K562 (cell line): ENCODE measurements at regions not wholly inside any gene's neighbourhood (a gene's known extent, or its start where the extent isn't known, plus 50 kb on each side); places are given as distances from the start of the nearest gene placed in this dataset.
"Not testable (repeated sequence)": the region's sequence is repeated elsewhere in the genome, so short reads cannot be mapped to it uniquely, and the experiment has no call there.

ENCODE experiments used
- ATAC-seq: fragments of 200-7000 bp; cut with Tn5 transposase; 3 replicates; pipeline ENCODE4 v1.9.1; 2020; ENCODE audit warnings: moderate library complexity
- BruUV-seq: library from RNA; stranded (reverse); fragments of 400-500 nt; replicated peaks from 2 replicates; lab custom pipeline; 2021; lab: Mats Ljungman, UMichigan
- CTCF ChIA-PET: fragments of 300-600 bp; formaldehyde crosslinking; extraction: SDS; loops from one replicate; lab custom pipeline; 2021; ENCODE audit warnings: low intra/inter-chr PET ratio; lab: Yijun Ruan, JAX
- POLR2A ChIA-PET: fragments of 300-600, 350-650 bp; sonication (Branson Sonifier 250); formaldehyde crosslinking; extraction: SDS; loops from one replicate; lab custom pipeline; 2021; ENCODE audit warnings: antibody characterized with exemption, inconsistent platforms; lab: Yijun Ruan, JAX
- DNase-seq, 4 experiments: peaks; one replicate each; pipeline versions ENCODE4 v3.0.0 to v3.0.0-alpha.2; 2011 to 2018; ENCODE audit warnings: low spot score in 3 of 4, mixed read lengths in 3 of 4; ENCODE audit errors: extremely low read depth in 1 of 4
- FAIRE-seq: peaks from 2 replicates; lab custom pipeline; 2011; peaks lifted over from hg19 to GRCh38; lab: Jason Lieb, UNC
- H2AFZ ChIP-seq: 2 replicates; pipeline ENCODE4 v1.6.0; 2011; ENCODE audit warnings: low read depth, low read length, control low read depth, inconsistent platforms
- H3K27ac ChIP-seq: fragments of 200-600 bp; 3 replicates; pipeline ENCODE4 v1.8.0; 2011; ENCODE audit warnings: low read depth, mild to moderate bottlenecking, control low read depth, inconsistent platforms, low read length, moderate library complexity, mixed read lengths; ENCODE audit errors: extremely low read depth
- H3K27me3 ChIP-seq, 2 experiments: fragments of 300-600 bp in 1 of 2; 2 replicates in 1 of 2; 3 replicates in 1 of 2; pipeline versions ENCODE4 v1.6.0 to v1.8.0; 2011; ENCODE audit warnings: inconsistent platforms in 2 of 2, low read length in 2 of 2, mild to moderate bottlenecking in 1 of 2, mixed read lengths in 1 of 2, moderate library complexity in 1 of 2; ENCODE audit not compliant: control insufficient read depth in 2 of 2, insufficient read depth in 2 of 2
- H3K36me3 ChIP-seq: fragments of 300-600 bp; 3 replicates; pipeline ENCODE4 v1.8.0; 2011; ENCODE audit warnings: mild to moderate bottlenecking, low read length, inconsistent platforms; ENCODE audit not compliant: control insufficient read depth, insufficient read depth
- H3K4me1 ChIP-seq, 2 experiments: fragments of 200-600 bp in 1 of 2; replicated peaks in 1 of 2; 2 replicates in 1 of 2; 3 replicates in 1 of 2; pipeline versions ENCODE4 v1.5.1 to v1.8.0; 2011; ENCODE audit warnings: inconsistent platforms in 2 of 2, low read length in 2 of 2, mild to moderate bottlenecking in 1 of 2, mixed read lengths in 1 of 2, moderate library complexity in 1 of 2; ENCODE audit not compliant: control insufficient read depth in 2 of 2, insufficient read depth in 2 of 2
- H3K4me2 ChIP-seq: 2 replicates; pipeline ENCODE4 v1.6.1; 2011; ENCODE audit warnings: low read length, control low read depth, inconsistent platforms, mixed read lengths; ENCODE audit not compliant: insufficient read depth
- H3K4me3 ChIP-seq: fragments of 200-600 bp; sonication (generic), shearing (Covaris generic); 2 replicates; pipeline ENCODE4 v1.5.1; 2016; ENCODE audit warnings: control low read depth, inconsistent platforms
- H3K79me2 ChIP-seq: fragments of 200-600 bp; 3 replicates; pipeline ENCODE4 v1.8.0; 2011; ENCODE audit warnings: low read length, inconsistent platforms; ENCODE audit not compliant: control insufficient read depth, insufficient read depth
- H3K9ac ChIP-seq, 2 experiments: 2 replicates each; pipeline versions ENCODE4 v1.6.0 to v1.6.1; 2011; ENCODE audit warnings: low read depth in 2 of 2, low read length in 2 of 2, control low read depth in 1 of 2, inconsistent platforms in 1 of 2, mild to moderate bottlenecking in 1 of 2, mixed read lengths in 1 of 2; ENCODE audit not compliant: insufficient read depth in 1 of 2
- H3K9me1 ChIP-seq: one replicate; pipeline ENCODE4 v1.6.0; 2011; ENCODE audit warnings: inconsistent platforms, mild to moderate bottlenecking, low read length, moderate library complexity; ENCODE audit not compliant: control insufficient read depth, insufficient read depth
- H3K9me3 ChIP-seq: replicated peaks from 2 replicates; pipeline ENCODE4 v1.5.1; 2011; ENCODE audit warnings: low read depth, low read length, inconsistent platforms; ENCODE audit not compliant: control insufficient read depth, insufficient read depth
- H4K20me1 ChIP-seq: replicated peaks from 2 replicates; pipeline ENCODE4 v1.6.1; 2011; ENCODE audit warnings: low read length, inconsistent platforms, mixed read lengths; ENCODE audit not compliant: control insufficient read depth, insufficient read depth
- CXXC5 ChIP-seq: fragments of 250-450 bp; sonication (Bioruptor Pico); IDR thresholded peaks from 2 replicates; pipeline ENCODE4 v1.8.0; 2022; ENCODE audit warnings: inconsistent platforms, mild to moderate bottlenecking, moderate library complexity
- HIVEP1 ChIP-seq: fragments of 250-450 bp; sonication (Bioruptor Pico); IDR thresholded peaks from 2 replicates; pipeline ENCODE4 v1.4.0; 2020; ENCODE audit warnings: mild to moderate bottlenecking
- POU5F1 ChIP-seq: fragments of 150-350 bp; IDR thresholded peaks from 2 replicates; pipeline ENCODE4 v1.6.1; 2014; ENCODE audit warnings: borderline replicate concordance, low read length, low read depth, mild to moderate bottlenecking; ENCODE audit not compliant: partially characterized antibody
- RBFOX2 ChIP-seq: fragments of 200-400 bp; formaldehyde crosslinking; IDR thresholded peaks from 2 replicates; pipeline ENCODE4 v1.6.1; 2017; ENCODE audit warnings: low read depth, mild to moderate bottlenecking, low read length, moderate library complexity
- U2AF2 ChIP-seq: fragments of 200-400 bp; formaldehyde crosslinking; optimal IDR thresholded peaks from 2 replicates; pipeline ENCODE3; 2017; ENCODE audit warnings: low read depth, mild to moderate bottlenecking, low read length
- ZKSCAN8 ChIP-seq: fragments of 200-800 bp; sonication (Bioruptor generic); IDR thresholded peaks from 2 replicates; pipeline ENCODE4 v1.6.1; 2016; ENCODE audit warnings: missing genetic modification characterization, missing compliant biosample characterization
- ZNF124 ChIP-seq: sonication (generic); formaldehyde crosslinking; IDR thresholded peaks from 2 replicates; pipeline ENCODE4 v1.8.1; 2022; ENCODE audit warnings: missing genetic modification reagents
- ZNF24 ChIP-seq: fragments of 450-650 bp; IDR thresholded peaks from 2 replicates; pipeline ENCODE4 v1.6.1; 2016
- ZNF766 ChIP-seq: fragments of 200-800 bp; sonication (Bioruptor generic); conservative IDR thresholded peaks from 2 replicates; pipeline ENCODE4 v1.6.1; 2016; ENCODE audit warnings: missing genetic modification characterization, missing compliant biosample characterization
- ZNF77 ChIP-seq: fragments of 250-450 bp; sonication (Bioruptor Pico); IDR thresholded peaks from 2 replicates; pipeline ENCODE4 v1.5.0; 2020
- WGBS: fragments of 100-300 bp; shearing (Covaris generic); methylation state at CpG from one replicate; pipeline ENCODE4 v1.1.6; 2016; ENCODE audit warnings: low coverage, mixed read lengths; ENCODE audit not compliant: insufficient coverage; ENCODE audit errors: missing lambda C conversion rate; 5-methylcytosine and 5-hydroxymethylcytosine counted together
- in situ Hi-C: fragments of 300-500 bp; cut with MboI; formaldehyde crosslinking; loops from 4 replicates; pipeline ENCODE4 v1.15.0; 2018; ENCODE audit warnings: inconsistent platforms, mixed read lengths
- intact Hi-C: fragments of 100-400 bp; cut with micrococcal nuclease; formaldehyde crosslinking; loops from 2 replicates; pipeline ENCODE4 v1.14.2; 2022
- TF ChIP-seq, protein P1 (sequence below): sonication (generic); formaldehyde crosslinking; IDR thresholded peaks from 2 replicates; pipeline ENCODE4 v1.4.0; 2020; ENCODE audit warnings: mild to moderate bottlenecking, missing genetic modification reagents

DNA sequence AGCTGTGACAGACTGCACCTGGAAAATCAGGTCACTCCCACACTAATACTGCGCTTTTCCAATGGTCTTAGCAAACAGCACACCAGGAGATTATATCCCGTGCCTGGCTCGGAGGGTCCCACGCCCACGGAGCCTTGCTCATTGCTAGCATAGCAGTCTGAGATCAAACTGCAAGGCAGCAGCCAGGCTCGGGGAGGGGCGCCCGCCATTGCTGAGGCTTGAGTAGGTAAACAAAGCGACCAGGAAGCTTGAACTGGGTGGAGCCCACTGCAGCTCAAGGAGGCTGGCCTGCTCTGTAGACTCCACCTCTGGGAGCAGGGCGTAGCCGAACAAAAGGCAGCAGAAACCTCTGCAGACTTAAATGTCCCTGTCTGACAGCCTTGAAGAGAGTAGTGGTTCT is 121.8 kb upstream of the WDR75 start:
- H3K4me3 ChIP-seq, H4K20me1 ChIP-seq, H3K36me3 ChIP-seq, ATAC-seq, H3K27ac ChIP-seq, in situ Hi-C loops, BruUV-seq, H3K79me2 ChIP-seq, H3K9ac ChIP-seq, DNase-seq, H3K4me1 ChIP-seq, intact Hi-C loops, H2AFZ ChIP-seq, CTCF ChIA-PET, POLR2A ChIA-PET, FAIRE-seq, H3K9me3 ChIP-seq, H3K4me2 ChIP-seq, H3K27me3 ChIP-seq, H3K9me1 ChIP-seq: not testable (repeated sequence)
- 1% methylated on average over 11 of the region's 11 CpGs for WGBS
- 0 out of 2 replicates have a peak, but pooled peaks have one; percentile 58 for TF ChIP-seq ZNF766 (CRISPR knock-in tag)

DNA sequence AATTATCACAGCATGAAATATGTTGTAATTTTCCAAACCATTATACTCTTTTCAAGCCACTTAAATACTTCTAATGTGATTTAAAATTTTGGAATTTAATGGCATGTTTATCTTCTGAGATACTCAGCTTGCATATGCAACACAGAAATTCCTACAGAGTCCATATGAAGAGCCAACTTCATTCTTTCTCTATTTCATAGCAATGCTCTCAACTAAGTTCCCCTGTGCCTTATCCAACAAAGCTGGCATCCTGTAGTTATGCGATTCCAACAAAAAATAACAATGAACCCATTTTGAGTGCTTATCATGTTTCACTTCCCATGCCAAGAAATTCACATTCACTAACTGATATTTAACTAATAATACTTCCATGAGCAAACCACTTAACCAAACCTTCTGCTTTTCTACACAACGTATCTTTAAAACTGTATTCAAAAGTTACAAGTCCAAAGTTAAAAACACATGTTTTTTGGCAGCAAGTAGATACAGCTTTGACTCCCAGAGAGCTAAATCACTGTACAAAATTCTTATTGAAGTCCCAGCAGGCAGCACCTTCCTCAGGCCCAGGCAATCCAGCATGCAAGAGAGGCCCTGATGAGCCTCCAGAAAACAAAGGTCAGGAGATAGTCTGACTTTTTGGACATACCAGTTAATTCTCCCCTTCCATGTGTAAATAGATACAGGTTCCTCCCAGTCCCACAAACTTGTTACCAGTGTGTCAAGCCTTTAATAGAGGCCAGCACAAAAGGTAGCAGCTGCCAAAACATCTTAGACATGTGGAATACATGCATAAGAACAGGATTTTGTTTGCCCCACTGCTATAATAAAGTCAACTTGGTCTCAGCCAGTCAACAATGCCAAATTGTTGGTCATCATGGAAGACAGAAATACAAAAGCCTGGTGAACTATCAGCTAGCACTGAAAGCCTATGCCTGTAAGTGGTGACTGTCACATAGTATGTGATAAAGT is 113.1 kb upstream of the WDR75 start:
- FAIRE-seq (no peak), DNase-seq (no peak), ATAC-seq (no peak)
- Histone ChIP-seq H4K20me1 (no peaks in the 10 kb centered on the region), H3K36me3 (no peaks in the 10 kb centered on the region), H3K9me1 (no peaks in the 10 kb centered on the region), H3K9ac (no peak overlapping the region), H3K4me3 (no peak overlapping the region), H2AFZ (no peak overlapping the region), H3K79me2 (no peaks in the 10 kb centered on the region), H3K27me3 (no peaks in the 10 kb centered on the region), H3K27ac (no peak overlapping the region), H3K9me3 (no peaks in the 10 kb centered on the region), H3K4me1 (no peaks in the 10 kb centered on the region), H3K4me2 (no peak overlapping the region)
- 0% methylated on average over 2 of the region's 2 CpGs for WGBS
- in situ Hi-C loops (no loop called here), intact Hi-C loops (no loop called here)
- POLR2A ChIA-PET: no interaction called here
- CTCF ChIA-PET: no interaction called here
- BruUV-seq: no TSS peak
- TF ChIP-seq RBFOX2 (no peak), POU5F1 (no peak), ZKSCAN8 (CRISPR knock-in tag) (no peak), ZNF124 (CRISPR knock-in tag) (no peak), ZNF24 (no peak), U2AF2 (no peak), HIVEP1 (CRISPR knock-in tag) (no peak), CXXC5 (CRISPR knock-in tag) (no peak), ZNF77 (no peak)
- TF ChIP-seq, protein P1, sequence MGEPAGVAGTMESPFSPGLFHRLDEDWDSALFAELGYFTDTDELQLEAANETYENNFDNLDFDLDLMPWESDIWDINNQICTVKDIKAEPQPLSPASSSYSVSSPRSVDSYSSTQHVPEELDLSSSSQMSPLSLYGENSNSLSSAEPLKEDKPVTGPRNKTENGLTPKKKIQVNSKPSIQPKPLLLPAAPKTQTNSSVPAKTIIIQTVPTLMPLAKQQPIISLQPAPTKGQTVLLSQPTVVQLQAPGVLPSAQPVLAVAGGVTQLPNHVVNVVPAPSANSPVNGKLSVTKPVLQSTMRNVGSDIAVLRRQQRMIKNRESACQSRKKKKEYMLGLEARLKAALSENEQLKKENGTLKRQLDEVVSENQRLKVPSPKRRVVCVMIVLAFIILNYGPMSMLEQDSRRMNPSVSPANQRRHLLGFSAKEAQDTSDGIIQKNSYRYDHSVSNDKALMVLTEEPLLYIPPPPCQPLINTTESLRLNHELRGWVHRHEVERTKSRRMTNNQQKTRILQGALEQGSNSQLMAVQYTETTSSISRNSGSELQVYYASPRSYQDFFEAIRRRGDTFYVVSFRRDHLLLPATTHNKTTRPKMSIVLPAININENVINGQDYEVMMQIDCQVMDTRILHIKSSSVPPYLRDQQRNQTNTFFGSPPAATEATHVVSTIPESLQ: no peak
